ENCODE measurements at regions not wholly inside any gene's neighbourhood (a gene's known extent, or its start where the extent isn't known, plus 50 kb on each side); places are given as distances from the start of the nearest gene placed in this dataset.

GRCh38 chr9:90288275-90288639 is 354.4 kb downstream of the DIRAS2 start:
- H3K27me3 ChIP-seq (ENCODE audit: control insufficient read depth in 2 of 2, insufficient read depth in 2 of 2, low read length in 2 of 2): peaks cover 0 to 2% of the 10 kb centered on the region in 2 donors
- no peaks in the 10 kb centered on the region for H3K4me1 ChIP-seq (ENCODE audit: control insufficient read depth in 1 of 2, insufficient read depth in 2 of 2, low read length in 2 of 2)
- no peak overlapping the region for H3K27ac ChIP-seq (ENCODE audit: low read depth in 1 of 2, low read length in 2 of 2)
- H3K36me3 ChIP-seq (replicated peaks in 1 of 2; ENCODE audit: control insufficient read depth in 1 of 2, insufficient read depth in 2 of 2, low read length in 2 of 2): no peaks in the 10 kb centered on the region
- peaks cover 2 to 9% (median 4%) of the 10 kb centered on the region in 3 donors for H3K27me3 Mint-ChIP-seq (ENCODE audit: low read depth in 3 of 3)
- 100% methylated on average over 2 of the region's 2 CpGs for WGBS (ENCODE audit: insufficient coverage)
- H3K9me3 Mint-ChIP-seq: peaks cover 0 to 3% (median 0%) of the 10 kb centered on the region in 7 donors
- no peak overlapping the region for H3K4me2 ChIP-seq (replicated peaks; ENCODE audit: extremely low read depth, low read length, poor library complexity, severe bottlenecking)
- no peak overlapping the region for H3K27ac Mint-ChIP-seq
- no peak overlapping the region for H3K4me3 Mint-ChIP-seq
- DNase-seq: no peak
- H3K9ac ChIP-seq (ENCODE audit: insufficient read depth, low read length, poor library complexity, severe bottlenecking): no peak overlapping the region
- intact Hi-C loops (cut with micrococcal nuclease): no loop called here
- no peaks in the 10 kb centered on the region for H4K20me1 ChIP-seq (ENCODE audit: insufficient read depth, low read length)
- TF ChIP-seq CTCF (IDR thresholded peaks at IDR 0.05): no peak
- no peak overlapping the region for H2AFZ ChIP-seq (ENCODE audit: insufficient read depth, low read depth, low read length, poor library complexity, severe bottlenecking)
- H3K4me1 Mint-ChIP-seq: no peaks in the 10 kb centered on the region
- H3K4me3 ChIP-seq (replicated peaks in 1 of 3; ENCODE audit: low read depth in 2 of 3, low read length in 3 of 3): no peak overlapping the region
- H3K9me3 ChIP-seq (replicated peaks in 1 of 2; ENCODE audit: control insufficient read depth in 1 of 2, insufficient read depth in 1 of 2, low read length in 2 of 2): no peaks in the 10 kb centered on the region
- H3K36me3 Mint-ChIP-seq: no peaks in the 10 kb centered on the region
- H3K79me2 ChIP-seq (ENCODE audit: insufficient read depth, low read length): no peaks in the 10 kb centered on the region

DNA sequence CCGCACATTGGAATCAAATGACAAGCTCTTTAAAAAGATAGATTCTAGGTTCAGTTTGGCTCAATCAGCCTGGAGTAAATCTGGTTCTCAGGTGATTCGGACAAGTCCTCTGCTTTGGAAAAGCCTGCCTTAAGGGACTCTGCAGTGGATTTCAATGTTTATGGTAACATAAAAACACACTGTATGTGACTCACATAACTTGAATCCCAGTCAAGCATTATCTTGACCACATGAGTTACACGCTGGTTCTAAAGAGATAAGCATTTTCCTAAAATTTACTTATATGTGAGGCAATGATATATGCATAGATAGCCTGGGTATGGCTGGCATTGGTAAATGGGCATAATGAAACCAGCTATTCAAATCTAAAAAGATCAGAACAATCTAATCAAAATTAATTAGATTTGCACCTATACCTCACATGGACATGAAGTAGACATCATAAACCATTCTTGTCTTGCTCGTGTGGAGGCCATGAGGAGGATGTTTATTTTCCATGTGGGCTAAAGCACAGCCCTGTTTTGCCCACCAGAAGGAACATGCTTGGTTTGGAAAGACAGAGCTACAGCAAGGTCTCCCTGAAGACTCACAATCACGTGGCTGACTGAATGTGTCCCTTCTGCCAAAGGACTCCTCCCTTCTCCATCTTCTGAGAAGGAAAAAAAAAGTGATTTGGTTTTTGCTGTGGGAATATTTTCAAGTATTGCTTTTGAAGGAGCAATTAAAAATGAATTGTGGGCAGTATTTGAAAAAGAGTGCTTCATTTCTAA is 351.7 kb downstream of the DIRAS2 start:
- DNase-seq: no peak
- no peaks in the 10 kb centered on the region for H3K9me3 ChIP-seq (replicated peaks in 1 of 2; ENCODE audit: control insufficient read depth in 1 of 2, insufficient read depth in 1 of 2, low read length in 2 of 2)
- Mint-ChIP-seq H3K27ac (no peak overlapping the region), H3K9me3 (peaks cover 0 to 3% (median 0%) of the 10 kb centered on the region in 7 donors), H3K36me3 (no peaks in the 10 kb centered on the region), H3K4me3 (no peak overlapping the region), H3K27me3 (ENCODE audit: low read depth in 3 of 3) (peaks cover 2 to 11% (median 6%) of the 10 kb centered on the region in 3 donors), H3K4me1 (no peaks in the 10 kb centered on the region)
- no peak overlapping the region for H3K4me3 ChIP-seq (replicated peaks in 1 of 3; ENCODE audit: low read depth in 2 of 3, low read length in 3 of 3)
- peaks cover 0 to 2% of the 10 kb centered on the region in 2 donors for H3K27me3 ChIP-seq (ENCODE audit: control insufficient read depth in 2 of 2, insufficient read depth in 2 of 2, low read length in 2 of 2)
- 100% methylated on average over 1 of the region's 5 CpGs for WGBS (ENCODE audit: insufficient coverage)
- no peak overlapping the region for H2AFZ ChIP-seq (ENCODE audit: insufficient read depth, low read depth, low read length, poor library complexity, severe bottlenecking)
- H3K4me2 ChIP-seq (replicated peaks; ENCODE audit: extremely low read depth, low read length, poor library complexity, severe bottlenecking): no peak overlapping the region
- no peaks in the 10 kb centered on the region for H3K79me2 ChIP-seq (ENCODE audit: insufficient read depth, low read length)
- no peaks in the 10 kb centered on the region for H3K36me3 ChIP-seq (replicated peaks in 1 of 2; ENCODE audit: control insufficient read depth in 1 of 2, insufficient read depth in 2 of 2, low read length in 2 of 2)
- H3K9ac ChIP-seq (ENCODE audit: insufficient read depth, low read length, poor library complexity, severe bottlenecking): no peak overlapping the region
- H4K20me1 ChIP-seq (ENCODE audit: insufficient read depth, low read length): no peaks in the 10 kb centered on the region
- TF ChIP-seq CTCF (IDR thresholded peaks at IDR 0.05): no peak
- no peak overlapping the region for H3K27ac ChIP-seq (ENCODE audit: low read depth in 1 of 2, low read length in 2 of 2)
- intact Hi-C loops (cut with micrococcal nuclease): no loop called here
- no peaks in the 10 kb centered on the region for H3K4me1 ChIP-seq (ENCODE audit: control insufficient read depth in 1 of 2, insufficient read depth in 2 of 2, low read length in 2 of 2)
